Neural crest cell (in vitro differentiated cells): ENCODE measurements at regions not wholly inside any gene's neighbourhood (a gene's known extent, or its start where the extent isn't known, plus 50 kb on each side); places are given as distances from the start of the nearest gene placed in this dataset.
A peak's percentile ranks its signal among the peaks of the same experiment; 100 is the strongest.
"Not testable (repeated sequence)": the region's sequence is repeated elsewhere in the genome, so short reads cannot be mapped to it uniquely, and the experiment has no call there.

ENCODE experiments used
- DNase-seq: peaks from one replicate; pipeline ENCODE4 v3.0.0; 2021; ENCODE audit warnings: low read depth, mixed read lengths, low spot score
- H3K27ac Mint-ChIP-seq: one replicate; pipeline ENCODE4 v1.8.0; 2021; ENCODE audit warnings: mild to moderate bottlenecking, mixed read lengths; ENCODE audit not compliant: unreplicated experiment
- H3K27me3 Mint-ChIP-seq: 2 replicates; pipeline ENCODE4 v1.8.0; 2021; ENCODE audit warnings: low read depth, mild to moderate bottlenecking, mixed read lengths
- H3K36me3 Mint-ChIP-seq: 2 replicates; pipeline ENCODE4 v1.8.0; 2021; ENCODE audit warnings: low read depth, mild to moderate bottlenecking, mixed read lengths
- H3K4me1 Mint-ChIP-seq: 2 replicates; pipeline ENCODE4 v1.8.0; 2021; ENCODE audit warnings: mixed read lengths
- H3K4me3 Mint-ChIP-seq: one replicate; pipeline ENCODE4 v1.8.0; 2021; ENCODE audit warnings: mild to moderate bottlenecking, mixed read lengths
- H3K9me3 Mint-ChIP-seq: 2 replicates; pipeline ENCODE4 v1.8.0; 2021; ENCODE audit warnings: mixed read lengths
- CTCF ChIP-seq: fragments of 200-600 bp; sonication (generic); conservative IDR thresholded peaks from 2 replicates; pipeline ENCODE4 v1.5.0; 2021; ENCODE audit warnings: antibody characterized with exemption, mild to moderate bottlenecking

GRCh38 chr6:15908871-15909270 is 220.0 kb upstream of the MYLIP start:
- no peaks in the 10 kb centered on the region for H3K9me3 Mint-ChIP-seq
- DNase-seq = no peak
- no peak overlapping the region for H3K4me3 Mint-ChIP-seq
- H3K4me1 Mint-ChIP-seq = peaks cover 12% of the 10 kb centered on the region
- H3K27me3 Mint-ChIP-seq = no peaks in the 10 kb centered on the region
- peak overlapping the region; percentile 30 for H3K27ac Mint-ChIP-seq
- no peak for TF ChIP-seq CTCF
- H3K36me3 Mint-ChIP-seq = no peaks in the 10 kb centered on the region

GRCh38 chr6:15907914-15908518 is 220.9 kb upstream of the MYLIP start:
- no peaks in the 10 kb centered on the region for H3K36me3 Mint-ChIP-seq
- no peak overlapping the region for H3K4me3 Mint-ChIP-seq
- DNase-seq = no peak
- no peak for TF ChIP-seq CTCF
- peaks cover 12% of the 10 kb centered on the region for H3K4me1 Mint-ChIP-seq
- no peaks in the 10 kb centered on the region for H3K9me3 Mint-ChIP-seq
- peak overlapping the region; percentile 21 for H3K27ac Mint-ChIP-seq
- H3K27me3 Mint-ChIP-seq = no peaks in the 10 kb centered on the region

GRCh38 chr6:15907220-15907913 is 221.5 kb upstream of the MYLIP start:
- H3K4me3 Mint-ChIP-seq = not testable (repeated sequence)

GRCh38 chr6:15906420-15907016 is 222.4 kb upstream of the MYLIP start:
- no peak overlapping the region for H3K27ac Mint-ChIP-seq
- TF ChIP-seq CTCF = no peak
- H3K4me1 Mint-ChIP-seq = peaks cover 12% of the 10 kb centered on the region
- no peaks in the 10 kb centered on the region for H3K36me3 Mint-ChIP-seq
- H3K27me3 Mint-ChIP-seq = no peaks in the 10 kb centered on the region
- DNase-seq = no peak
- no peak overlapping the region for H3K4me3 Mint-ChIP-seq
- H3K9me3 Mint-ChIP-seq = no peaks in the 10 kb centered on the region

More at GRCh38 chr6:15907220-15907913, 221.5 kb upstream of the MYLIP start:
- not testable (repeated sequence) for H3K27me3 Mint-ChIP-seq, H3K27ac Mint-ChIP-seq, H3K9me3 Mint-ChIP-seq, DNase-seq, H3K36me3 Mint-ChIP-seq
- peaks cover 12% of the 10 kb centered on the region for H3K4me1 Mint-ChIP-seq

- no peak for TF ChIP-seq CTCF
- H3K4me3 Mint-ChIP-seq = no peak overlapping the region
- no peak for DNase-seq
- H3K9me3 Mint-ChIP-seq = no peaks in the 10 kb centered on the region
- no peaks in the 10 kb centered on the region for H3K27me3 Mint-ChIP-seq
- peaks cover 12% of the 10 kb centered on the region for H3K4me1 Mint-ChIP-seq
- H3K27ac Mint-ChIP-seq = no peak overlapping the region
- H3K36me3 Mint-ChIP-seq = no peaks in the 10 kb centered on the region
These were observed 223.1 kb upstream of the MYLIP start for GRCh38 chr6:15905488-15906419.
